H9 (cell line): ENCODE measurements at regions not wholly inside any gene's neighbourhood (a gene's known extent, or its start where the extent isn't known, plus 50 kb on each side); places are given as distances from the start of the nearest gene placed in this dataset.

Experiments
- DNase-seq: peaks from one replicate; pipeline ENCODE4 v3.0.0-alpha.2; 2017
- H2AFZ ChIP-seq: one replicate; pipeline ENCODE4 v1.6.1; 2013; ENCODE audit warnings: mild to moderate bottlenecking, low read length, control low read depth, moderate library complexity
- H2AK5ac ChIP-seq: 2 replicates; pipeline ENCODE4 v1.6.1; 2013; ENCODE audit warnings: low read length, control low read depth, mixed read lengths; ENCODE audit not compliant: insufficient read length
- H2BK120ac ChIP-seq: one replicate; pipeline ENCODE4 v1.6.1; 2013; ENCODE audit warnings: low read depth, mild to moderate bottlenecking, low read length, control low read depth, inconsistent platforms; ENCODE audit not compliant: poor library complexity, severe bottlenecking
- H2BK12ac ChIP-seq: 2 replicates; pipeline ENCODE4 v1.6.1; 2013; ENCODE audit warnings: low read length, control low read depth, mixed read lengths, low read depth; ENCODE audit not compliant: insufficient read length
- H2BK15ac ChIP-seq: 2 replicates; pipeline ENCODE4 v1.6.1; 2013; ENCODE audit warnings: low read depth, low read length, control low read depth
- H2BK20ac ChIP-seq: one replicate; pipeline ENCODE4 v1.6.1; 2013; ENCODE audit warnings: low read depth, mild to moderate bottlenecking, low read length, control low read depth, inconsistent platforms; ENCODE audit not compliant: poor library complexity, severe bottlenecking
- H2BK5ac ChIP-seq: 2 replicates; pipeline ENCODE4 v1.6.1; 2013; ENCODE audit warnings: low read length, control low read depth, mixed read lengths; ENCODE audit not compliant: insufficient read length
- H3K14ac ChIP-seq: 2 replicates; pipeline ENCODE4 v1.6.1; 2013; ENCODE audit warnings: low read length, control low read depth; ENCODE audit not compliant: insufficient read depth
- H3K18ac ChIP-seq: 2 replicates; pipeline ENCODE4 v1.6.1; 2013; ENCODE audit warnings: low read depth, mild to moderate bottlenecking, mixed read lengths, low read length, control low read depth; ENCODE audit not compliant: insufficient read length
- H3K23ac ChIP-seq: 2 replicates; pipeline ENCODE4 v1.6.1; 2013; ENCODE audit warnings: low read length, control low read depth, mixed read lengths, low read depth; ENCODE audit not compliant: insufficient read length
- H3K23me2 ChIP-seq: 2 replicates; pipeline ENCODE4 v1.6.1; 2013; ENCODE audit warnings: low read depth, mild to moderate bottlenecking, mixed read lengths, low read length, control low read depth; ENCODE audit not compliant: insufficient read length, poor library complexity, severe bottlenecking
- H3K27ac ChIP-seq: 2 replicates; pipeline ENCODE4 v1.5.1; 2013; ENCODE audit warnings: low read length, control low read depth, mixed read lengths, low read depth; ENCODE audit not compliant: insufficient read length
- H3K27me3 ChIP-seq: 2 replicates; pipeline ENCODE4 v1.6.1; 2013; ENCODE audit warnings: low read length, control low read depth, inconsistent platforms; ENCODE audit not compliant: insufficient read depth
- H3K4ac ChIP-seq: 2 replicates; pipeline ENCODE4 v1.6.1; 2013; ENCODE audit warnings: low read depth, mild to moderate bottlenecking, control low read depth, inconsistent platforms, low read length, moderate library complexity
- H3K4me1 ChIP-seq: 2 replicates; pipeline ENCODE4 v1.6.1; 2013; ENCODE audit warnings: low read length, control low read depth, inconsistent platforms; ENCODE audit not compliant: insufficient read depth
- H3K4me2 ChIP-seq: 2 replicates; pipeline ENCODE4 v1.6.1; 2013; ENCODE audit warnings: low read length, control low read depth, mixed read lengths; ENCODE audit not compliant: insufficient read length, insufficient read depth
- H3K56ac ChIP-seq: 2 replicates; pipeline ENCODE4 v1.6.1; 2013; ENCODE audit warnings: low read depth, mild to moderate bottlenecking, mixed read lengths, low read length, control low read depth; ENCODE audit not compliant: insufficient read length
- H3K79me1 ChIP-seq: 2 replicates; pipeline ENCODE4 v1.6.1; 2013; ENCODE audit warnings: low read depth, mild to moderate bottlenecking, moderate library complexity, low read length, control low read depth, inconsistent platforms; ENCODE audit not compliant: insufficient read depth, poor library complexity, severe bottlenecking
- H3K79me2 ChIP-seq: 2 replicates; pipeline ENCODE4 v1.6.1; 2013; ENCODE audit warnings: low read length, control low read depth, inconsistent platforms; ENCODE audit not compliant: insufficient read depth
- H3K9ac ChIP-seq: 2 replicates; pipeline ENCODE4 v1.6.1; 2013; ENCODE audit warnings: low read length, control low read depth, mixed read lengths; ENCODE audit not compliant: insufficient read length; ENCODE audit errors: extremely low read depth
- H3K9me3 ChIP-seq: one replicate; pipeline ENCODE4 v1.6.1; 2013; ENCODE audit warnings: low read depth, low read length, inconsistent platforms; ENCODE audit not compliant: control insufficient read depth
- H3T11ph ChIP-seq: one replicate; pipeline ENCODE4 v1.6.1; 2013; ENCODE audit warnings: mild to moderate bottlenecking, low read length, control low read depth, inconsistent platforms
- H4K20me1 ChIP-seq: one replicate; pipeline ENCODE4 v1.6.1; 2013; ENCODE audit not compliant: control insufficient read depth, insufficient read length, insufficient read depth
- H4K5ac ChIP-seq: 2 replicates; pipeline ENCODE4 v1.6.1; 2013; ENCODE audit warnings: low read depth, mild to moderate bottlenecking, mixed read lengths, low read length, control low read depth; ENCODE audit not compliant: insufficient read length
- H4K8ac ChIP-seq: replicated peaks from 2 replicates; pipeline ENCODE4 v1.6.1; 2013; ENCODE audit warnings: low read length, control low read depth, mixed read lengths, low read depth; ENCODE audit not compliant: insufficient read length
- H4K91ac ChIP-seq: 2 replicates; pipeline ENCODE4 v1.6.1; 2013; ENCODE audit warnings: low read depth, mild to moderate bottlenecking, moderate library complexity, mixed read lengths, low read length, control low read depth; ENCODE audit not compliant: insufficient read length
- H3K27ac Mint-ChIP-seq, 3 experiments: 2 replicates in 2 of 3; 3 replicates in 1 of 3; pipeline ENCODE4 v1.8.0; 2020 to 2021; ENCODE audit warnings: mixed read lengths in 3 of 3, mild to moderate bottlenecking in 1 of 3, moderate library complexity in 1 of 3
- H3K27me3 Mint-ChIP-seq: 2 replicates; pipeline ENCODE4 v1.8.0; 2021; ENCODE audit warnings: low read depth, mild to moderate bottlenecking, moderate library complexity, mixed read lengths
- H3K36me3 Mint-ChIP-seq, 3 experiments: 2 replicates in 2 of 3; 3 replicates in 1 of 3; pipeline ENCODE4 v1.8.0; 2020 to 2021; ENCODE audit warnings: low read depth in 3 of 3, mixed read lengths in 3 of 3; ENCODE audit not compliant: insufficient read depth in 1 of 3
- H3K4me1 Mint-ChIP-seq, 2 experiments: 2 replicates each; pipeline ENCODE4 v1.8.0; 2020; ENCODE audit warnings: mixed read lengths in 2 of 2
- H3K4me3 Mint-ChIP-seq, 2 experiments: 2 replicates in 1 of 2; 3 replicates in 1 of 2; pipeline ENCODE4 v1.8.0; 2020 to 2021; ENCODE audit warnings: mild to moderate bottlenecking in 2 of 2, mixed read lengths in 2 of 2, moderate library complexity in 1 of 2
- H3K9me3 Mint-ChIP-seq, 2 experiments: 2 replicates in 1 of 2; 3 replicates in 1 of 2; pipeline ENCODE4 v1.8.0; 2020; ENCODE audit warnings: mild to moderate bottlenecking in 2 of 2, mixed read lengths in 2 of 2, moderate library complexity in 1 of 2
- CTCF ChIP-seq: fragments of 200-600 bp; sonication (generic); conservative IDR thresholded peaks from 3 replicates; pipeline ENCODE4 v1.8.0; 2021; ENCODE audit warnings: antibody characterized with exemption, mild to moderate bottlenecking

- no peak for TF ChIP-seq CTCF
- no peak overlapping the region for H4K8ac ChIP-seq
- H3K27me3 ChIP-seq: no peaks in the 10 kb centered on the region
- Mint-ChIP-seq H3K36me3 (no peaks in the 10 kb centered on the region), H3K4me3 (no peak overlapping the region), H3K4me1 (no peaks in the 10 kb centered on the region), H3K9me3 (no peaks in the 10 kb centered on the region), H3K27me3 (no peaks in the 10 kb centered on the region), H3K27ac (no peak overlapping the region)
- H4K91ac ChIP-seq: no peak overlapping the region
- no peak overlapping the region for H4K5ac ChIP-seq
- no peak overlapping the region for H3T11ph ChIP-seq
- no peak overlapping the region for H2AFZ ChIP-seq
- no peak overlapping the region for H2BK5ac ChIP-seq
- H3K27ac ChIP-seq: no peak overlapping the region
- no peak overlapping the region for H2BK15ac ChIP-seq
- H3K4me2 ChIP-seq: no peak overlapping the region
- H3K23me2 ChIP-seq: no peaks in the 10 kb centered on the region
- H3K23ac ChIP-seq: no peak overlapping the region
- no peak overlapping the region for H2AK5ac ChIP-seq
- H2BK12ac ChIP-seq: no peak overlapping the region
- H3K14ac ChIP-seq: no peak overlapping the region
- H3K79me2 ChIP-seq: no peaks in the 10 kb centered on the region
- H3K9ac ChIP-seq: no peak overlapping the region
- no peak overlapping the region for H2BK120ac ChIP-seq
- H4K20me1 ChIP-seq: no peaks in the 10 kb centered on the region
- no peaks in the 10 kb centered on the region for H3K79me1 ChIP-seq
- no peak for DNase-seq
- H3K56ac ChIP-seq: no peak overlapping the region
- H2BK20ac ChIP-seq: no peak overlapping the region
- H3K4me1 ChIP-seq: no peaks in the 10 kb centered on the region
- no peak overlapping the region for H3K4ac ChIP-seq
- H3K9me3 ChIP-seq: no peaks in the 10 kb centered on the region
- H3K18ac ChIP-seq: no peak overlapping the region
Observed at GRCh38 chr5:98527846-98528245, 245.6 kb upstream of the RGMB start.
